ENCODE measurements at regions not wholly inside any gene's neighbourhood (a gene's known extent, or its start where the extent isn't known, plus 50 kb on each side); places are given as distances from the start of the nearest gene placed in this dataset.
"Not testable (repeated sequence)": the region's sequence is repeated elsewhere in the genome, so short reads cannot be mapped to it uniquely, and the experiment has no call there.

GRCh38 chr19:30066781-30067759 lies 125.0 kb downstream of the URI1 start:
- no peak overlapping the region for H3K27ac ChIP-seq (ENCODE audit: extremely low read depth, low read depth, low read length)
- POLR2A ChIA-PET: no interaction called here
- TF ChIP-seq ZIC2 (tag by site-specific recombination; IDR thresholded peaks at IDR 0.05) (peak; percentile 80), ZFHX2 (tag by site-specific recombination; conservative IDR thresholded peaks at IDR 0.05) (peak; percentile 66; the same call in 1 of the 2 replicates), GLIS1 (tag by site-specific recombination; IDR thresholded peaks at IDR 0.05) (peak; percentile 84), BCL6B (tag by site-specific recombination; IDR thresholded peaks at IDR 0.05) (peak; percentile 62; the same call in 1 of the 2 replicates), PRDM2 (tag by site-specific recombination; IDR thresholded peaks at IDR 0.05; ENCODE audit: borderline replicate concordance) (no peak)
- CTCF ChIA-PET: interaction anchor here (0.5 to 1.6 kb wide), 3 partner anchors 11 to 299 kb away, joined by 3 read pairs; no protein-coding TSS in a partner anchor
- no peak overlapping the region for H3K4me3 ChIP-seq (ENCODE audit: low read depth, low read length)
- no peaks in the 10 kb centered on the region; the same call in 1 of the 2 replicates for H3K4me1 ChIP-seq (ENCODE audit: control insufficient read depth, insufficient read depth, low read length)
- H3K36me3 ChIP-seq (ENCODE audit: control insufficient read depth in 2 of 2, insufficient read depth in 1 of 2, low read length in 2 of 2): no peaks in the 10 kb centered on the region
- H3K9me3 ChIP-seq (ENCODE audit: control insufficient read depth, insufficient read depth, low read depth, low read length): no peaks in the 10 kb centered on the region

GRCh38 chr19:30067956-30068506 lies 126.0 kb downstream of the URI1 start:
- CTCF ChIA-PET; H3K27ac ChIP-seq (ENCODE audit: extremely low read depth, low read depth, low read length); POLR2A ChIA-PET; H3K9me3 ChIP-seq (ENCODE audit: control insufficient read depth, insufficient read depth, low read depth, low read length); H3K4me3 ChIP-seq (ENCODE audit: low read depth, low read length); H3K36me3 ChIP-seq (ENCODE audit: control insufficient read depth in 2 of 2, insufficient read depth in 1 of 2, low read length in 2 of 2); H3K4me1 ChIP-seq (ENCODE audit: control insufficient read depth, insufficient read depth, low read length); TF ChIP-seq ZNF274 (IDR thresholded peaks at IDR 0.05; ENCODE audit: low read length): not testable (repeated sequence)
- TF ChIP-seq ZNF792 (tag by site-specific recombination; IDR thresholded peaks at IDR 0.05) (0 out of 2 replicates have a peak, but pooled peaks have one; percentile 6), EGR2 (tag by site-specific recombination; IDR thresholded peaks at IDR 0.05; ENCODE audit: low read depth) (peak; percentile 52), ZNF354C (tag by site-specific recombination; IDR thresholded peaks at IDR 0.05; ENCODE audit: borderline replicate concordance, low read depth) (0 out of 2 replicates have a peak, but pooled peaks have one; percentile 40), ZNF248 (tag by site-specific recombination; IDR thresholded peaks at IDR 0.05) (0 out of 2 replicates have a peak, but pooled peaks have one; percentile 16), KLF16 (tag by site-specific recombination; IDR thresholded peaks at IDR 0.05) (0 out of 2 replicates have a peak, but pooled peaks have one; percentile 17), ZNF274 (tag by site-specific recombination; IDR thresholded peaks at IDR 0.05; ENCODE audit: borderline replicate concordance) (0 out of 2 replicates have a peak, but pooled peaks have one; percentile 10), ZNF571 (tag by site-specific recombination; IDR thresholded peaks at IDR 0.05) (peak; percentile 49; the same call in 1 of the 2 replicates), ZNF366 (tag by site-specific recombination; conservative IDR thresholded peaks at IDR 0.05) (peak; percentile 99), ZNF621 (tag by site-specific recombination; IDR thresholded peaks at IDR 0.05) (peak; percentile 41), ZNF26 (tag by site-specific recombination; IDR thresholded peaks at IDR 0.05) (0 out of 2 replicates have a peak, but pooled peaks have one; percentile 13), ZNF658 (tag by site-specific recombination; IDR thresholded peaks at IDR 0.05) (0 out of 2 replicates have a peak, but pooled peaks have one; percentile 29), ZNF777 (tag by site-specific recombination; IDR thresholded peaks at IDR 0.05; ENCODE audit: borderline replicate concordance) (peak; percentile 45; the same call in 1 of the 2 replicates), ZNF530 (tag by site-specific recombination; IDR thresholded peaks at IDR 0.05; ENCODE audit: low read depth) (peak; percentile 72; the same call in 1 of the 2 replicates), ZNF645 (tag by site-specific recombination; IDR thresholded peaks at IDR 0.05) (peak; percentile 75; the same call in 1 of the 2 replicates), ZNF704 (tag by site-specific recombination; IDR thresholded peaks at IDR 0.05) (0 out of 2 replicates have a peak, but pooled peaks have one; percentile 44)
